ENCODE measurements at regions not wholly inside any gene's neighbourhood (a gene's known extent, or its start where the extent isn't known, plus 50 kb on each side); places are given as distances from the start of the nearest gene placed in this dataset.

GRCh38 chr5:135151256-135151655 lies 117.2 kb upstream of the PITX1 start (continued):
- TF ChIP-seq, protein P1, sequence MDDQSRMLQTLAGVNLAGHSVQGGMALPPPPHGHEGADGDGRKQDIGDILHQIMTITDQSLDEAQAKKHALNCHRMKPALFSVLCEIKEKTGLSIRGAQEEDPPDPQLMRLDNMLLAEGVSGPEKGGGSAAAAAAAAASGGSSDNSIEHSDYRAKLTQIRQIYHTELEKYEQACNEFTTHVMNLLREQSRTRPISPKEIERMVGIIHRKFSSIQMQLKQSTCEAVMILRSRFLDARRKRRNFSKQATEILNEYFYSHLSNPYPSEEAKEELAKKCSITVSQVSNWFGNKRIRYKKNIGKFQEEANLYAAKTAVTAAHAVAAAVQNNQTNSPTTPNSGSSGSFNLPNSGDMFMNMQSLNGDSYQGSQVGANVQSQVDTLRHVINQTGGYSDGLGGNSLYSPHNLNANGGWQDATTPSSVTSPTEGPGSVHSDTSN (IDR thresholded peaks at IDR 0.05; ENCODE audit: insufficient replicate concordance, low read depth, low read length): no peak
- TF ChIP-seq POU2F2 (IDR thresholded peaks at IDR 0.05; ENCODE audit: borderline replicate concordance, low read depth, low read length): no peak
- no peak for TF ChIP-seq NFYB (IDR thresholded peaks at IDR 0.05; ENCODE audit: insufficient read depth, low read depth, low read length)
- TF ChIP-seq POLR2A (IDR thresholded peaks at IDR 0.05; ENCODE audit: low read depth, low read length): no peak
- TF ChIP-seq CHD1 (IDR thresholded peaks at IDR 0.05; ENCODE audit: low read depth, low read length): no peak
- no peak for TF ChIP-seq BCL11A (IDR thresholded peaks at IDR 0.05; ENCODE audit: low read depth, low read length)

DNA sequence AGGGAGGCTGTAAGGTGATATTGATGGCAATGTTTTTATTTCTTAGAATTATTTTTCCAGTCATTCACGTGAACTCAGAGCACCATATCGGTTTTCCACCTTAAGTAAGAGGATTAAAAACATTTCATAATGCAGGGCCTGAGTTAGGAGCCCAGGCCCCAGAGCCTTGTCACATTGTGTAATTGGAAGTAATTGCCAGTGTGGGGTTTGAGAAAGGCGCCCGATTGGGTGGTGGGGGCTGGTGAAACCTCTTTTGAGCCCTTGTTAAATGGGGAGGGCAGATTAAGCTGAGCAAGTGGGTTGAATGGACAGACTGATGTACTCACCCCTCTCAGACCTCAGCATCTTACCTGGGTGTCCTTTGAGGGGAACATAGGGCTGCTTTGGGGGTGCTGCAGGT lies 116.7 kb upstream of the PITX1 start:
- Histone ChIP-seq H2AFZ (ENCODE audit: control insufficient read depth, low read depth, low read length) (no peak overlapping the region), H3K36me3 (ENCODE audit: control insufficient read depth in 2 of 2, insufficient read depth in 2 of 2, low read length in 1 of 2) (no peaks in the 10 kb centered on the region), H3K4me1 (ENCODE audit: control insufficient read depth, insufficient read depth, low read length) (no peaks in the 10 kb centered on the region), H3K4me3 (no peak overlapping the region), H3K27ac (ENCODE audit: control insufficient read depth, insufficient read depth) (no peak overlapping the region), H3K9me3 (replicated peaks; ENCODE audit: control insufficient read depth, insufficient read depth, low read length) (no peaks in the 10 kb centered on the region), H3K9ac (ENCODE audit: control insufficient read depth, insufficient read depth, low read length) (no peak overlapping the region), H3K4me2 (ENCODE audit: control insufficient read depth, insufficient read depth) (no peak overlapping the region), H3K27me3 (replicated peaks in 1 of 2; ENCODE audit: control insufficient read depth in 2 of 2, insufficient read depth in 2 of 2, low read length in 1 of 2) (no peaks in the 10 kb centered on the region; a peak in 1 of 4 replicates), H4K20me1 (ENCODE audit: control insufficient read depth, insufficient read depth) (no peaks in the 10 kb centered on the region), H3K79me2 (ENCODE audit: control insufficient read depth, insufficient read depth, low read length) (no peaks in the 10 kb centered on the region)
- TF ChIP-seq CBFB (IDR thresholded peaks at IDR 0.05; ENCODE audit: low read depth) (no peak), ESRRA (IDR thresholded peaks at IDR 0.05; ENCODE audit: low read length) (no peak), JUNB (IDR thresholded peaks at IDR 0.05) (no peak), NBN (IDR thresholded peaks at IDR 0.05) (no peak)
- RAD21 ChIA-PET (ENCODE audit: unreplicated experiment): no interaction called here
- no peak for ATAC-seq
- SMC1A ChIA-PET (ENCODE audit: uncharacterized antibody, unreplicated experiment): no interaction called here
- in situ Hi-C loops (cut with MboI) (no loop called here), intact Hi-C loops (cut with micrococcal nuclease; ENCODE audit: unreplicated experiment) (no loop called here)
- no TSS peak for BruUV-seq (replicated peaks)
- no peak for FAIRE-seq
- CTCF ChIA-PET: no interaction called here
- no peak for DNase-seq (ENCODE audit: low read depth, low spot score)
- POLR2A ChIA-PET: no interaction called here
- WGBS (ENCODE audit: insufficient coverage, insufficient replicate concordance, low lambda C conversion rate, missing lambda C conversion rate): 26% methylated on average over 4 of the region's 4 CpGs
